ENCODE measurements at regions not wholly inside any gene's neighbourhood (a gene's known extent, or its start where the extent isn't known, plus 50 kb on each side); places are given as distances from the start of the nearest gene placed in this dataset.
"Not testable (repeated sequence)": the region's sequence is repeated elsewhere in the genome, so short reads cannot be mapped to it uniquely, and the experiment has no call there.

DNA sequence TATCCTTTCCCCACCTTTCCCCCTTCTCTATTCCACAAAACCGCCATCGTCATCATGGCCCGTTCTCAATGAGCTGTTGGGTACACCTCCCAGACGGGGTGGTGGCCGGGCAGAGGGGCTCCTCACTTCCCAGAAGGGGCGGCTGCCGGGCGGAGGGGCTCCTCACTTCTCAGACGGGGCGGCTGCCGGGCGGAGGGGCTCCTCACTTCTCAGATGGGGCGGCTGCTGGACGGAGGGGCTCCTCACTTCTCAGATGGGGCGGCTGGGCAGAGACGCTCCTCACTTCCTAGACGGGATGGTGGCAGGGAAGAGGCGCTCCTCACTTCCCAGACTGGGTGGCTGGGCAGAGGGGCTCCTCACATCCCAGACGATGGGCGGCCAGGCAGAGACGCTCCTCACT lies 135.3 kb upstream of the GALNT2 start:
- TF ChIP-seq EZH2phosphoT487 (IDR thresholded peaks at IDR 0.05; ENCODE audit: borderline replicate concordance, low read length); EZH2 (IDR thresholded peaks at IDR 0.05; ENCODE audit: low read length, unreplicated experiment): not testable (repeated sequence)
- TF ChIP-seq, protein P1, sequence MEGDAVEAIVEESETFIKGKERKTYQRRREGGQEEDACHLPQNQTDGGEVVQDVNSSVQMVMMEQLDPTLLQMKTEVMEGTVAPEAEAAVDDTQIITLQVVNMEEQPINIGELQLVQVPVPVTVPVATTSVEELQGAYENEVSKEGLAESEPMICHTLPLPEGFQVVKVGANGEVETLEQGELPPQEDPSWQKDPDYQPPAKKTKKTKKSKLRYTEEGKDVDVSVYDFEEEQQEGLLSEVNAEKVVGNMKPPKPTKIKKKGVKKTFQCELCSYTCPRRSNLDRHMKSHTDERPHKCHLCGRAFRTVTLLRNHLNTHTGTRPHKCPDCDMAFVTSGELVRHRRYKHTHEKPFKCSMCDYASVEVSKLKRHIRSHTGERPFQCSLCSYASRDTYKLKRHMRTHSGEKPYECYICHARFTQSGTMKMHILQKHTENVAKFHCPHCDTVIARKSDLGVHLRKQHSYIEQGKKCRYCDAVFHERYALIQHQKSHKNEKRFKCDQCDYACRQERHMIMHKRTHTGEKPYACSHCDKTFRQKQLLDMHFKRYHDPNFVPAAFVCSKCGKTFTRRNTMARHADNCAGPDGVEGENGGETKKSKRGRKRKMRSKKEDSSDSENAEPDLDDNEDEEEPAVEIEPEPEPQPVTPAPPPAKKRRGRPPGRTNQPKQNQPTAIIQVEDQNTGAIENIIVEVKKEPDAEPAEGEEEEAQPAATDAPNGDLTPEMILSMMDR (conservative IDR thresholded peaks at IDR 0.05; ENCODE audit: low read depth, low read length), result not testable (repeated sequence)
